NCI-H748 treated with DMSO at 0.1 percent for 48 hours (cell line): ENCODE measurements at regions not wholly inside any gene's neighbourhood (a gene's known extent, or its start where the extent isn't known, plus 50 kb on each side); places are given as distances from the start of the nearest gene placed in this dataset.
"Not testable (repeated sequence)": the region's sequence is repeated elsewhere in the genome, so short reads cannot be mapped to it uniquely, and the experiment has no call there.

ENCODE experiments used
- DNase-seq: peaks from one replicate; lab custom pipeline; 2025; lab: John Stamatoyannopoulos, UW

GRCh38 chr1:172918478-172918877, 132.3 kb downstream of the TNFSF18 start:
- DNase-seq, result no peak

- DNase-seq, result no peak
Observed at GRCh38 chr1:172926070-172926469, 124.7 kb downstream of the TNFSF18 start.

DNA sequence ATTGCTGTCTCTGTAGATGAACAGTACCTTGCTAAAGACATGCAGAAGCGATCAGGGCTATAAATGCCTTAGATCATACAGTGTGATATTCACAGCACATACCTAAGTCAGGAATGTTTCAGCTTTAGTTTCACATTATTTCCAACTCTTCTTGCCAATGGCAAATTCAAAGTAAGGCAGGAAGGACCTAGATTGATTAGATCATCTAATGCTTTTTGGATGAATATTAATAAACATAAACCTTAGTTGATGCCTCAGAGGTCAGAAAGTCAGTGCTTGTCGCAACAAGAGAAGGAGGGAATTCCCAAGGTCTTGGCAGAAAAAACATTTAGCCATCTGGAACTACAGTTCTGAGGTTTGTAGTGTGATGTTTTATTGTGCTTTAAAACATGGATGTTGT, 122.3 kb downstream of the TNFSF18 start:
- DNase-seq, result no peak

GRCh38 chr1:172929006-172929405, 121.7 kb downstream of the TNFSF18 start:
- no peak for DNase-seq

GRCh38 chr1:172930142-172930541, 120.6 kb downstream of the TNFSF18 start:
- DNase-seq, result no peak

DNA sequence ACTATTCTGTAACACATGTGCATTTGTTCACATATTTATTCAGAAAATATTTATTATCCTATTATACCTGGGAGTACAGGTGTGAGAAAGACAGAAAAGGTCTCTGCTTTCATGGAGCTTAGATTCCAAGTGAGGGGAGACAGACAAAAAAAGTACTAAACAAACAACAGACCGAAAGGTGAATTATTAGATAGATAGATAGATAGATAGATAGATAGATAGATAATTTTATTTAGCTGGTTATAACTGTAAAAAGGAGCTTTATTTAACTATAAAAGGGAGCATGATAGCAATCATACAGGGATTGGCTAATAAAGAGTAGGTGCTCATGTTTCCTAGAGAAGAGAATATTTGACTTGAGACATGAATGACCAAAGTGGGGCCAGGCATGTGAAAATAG, 119.4 kb downstream of the TNFSF18 start:
- DNase-seq, result no peak

- DNase-seq, result no peak
Observed at GRCh38 chr1:172931761-172932160, 119.0 kb downstream of the TNFSF18 start.

- no peak for DNase-seq
Observed at GRCh38 chr1:172932981-172933380, 117.8 kb downstream of the TNFSF18 start.

DNA sequence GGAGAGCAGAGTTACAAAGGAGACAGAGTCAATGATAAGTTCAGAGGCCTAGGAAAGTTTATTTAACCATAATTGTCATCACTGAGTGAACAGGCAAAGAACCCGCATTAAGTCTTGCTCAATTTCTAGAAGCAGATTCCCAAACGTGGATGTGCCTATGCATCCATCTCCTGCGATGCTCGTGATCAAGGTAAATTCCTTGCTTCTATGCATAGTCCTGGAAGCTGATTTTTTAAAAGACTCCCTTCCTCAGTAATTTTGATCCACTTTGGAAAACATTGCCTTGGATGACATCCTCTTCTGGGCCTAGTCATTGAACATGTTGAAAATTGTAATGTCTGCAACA, 116.4 kb downstream of the TNFSF18 start:
- no peak for DNase-seq

DNA sequence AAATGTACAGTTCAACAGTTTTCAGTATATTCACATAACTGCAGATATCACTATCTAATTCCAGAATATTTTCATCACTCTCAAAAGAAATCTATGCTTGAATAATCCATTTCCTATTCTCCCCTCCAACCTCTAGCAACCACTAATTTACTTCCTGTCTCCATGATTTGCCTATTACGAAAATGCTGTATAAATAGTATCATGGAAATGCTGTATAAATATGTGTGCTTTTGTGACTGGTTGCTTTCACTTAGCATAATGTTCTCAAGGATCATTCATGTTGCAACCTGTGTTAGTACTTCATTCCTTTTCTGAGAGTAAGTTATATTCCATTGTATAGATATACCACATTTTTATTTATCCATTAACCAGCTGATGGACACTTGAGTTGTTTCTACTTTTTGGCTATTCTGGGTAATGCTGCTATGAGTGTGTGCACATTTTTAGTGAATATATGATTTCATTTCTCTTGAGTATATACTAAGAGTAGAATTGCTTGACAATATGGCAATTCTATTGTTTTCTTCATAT, 115.6 kb downstream of the TNFSF18 start:
- no peak for DNase-seq

DNA sequence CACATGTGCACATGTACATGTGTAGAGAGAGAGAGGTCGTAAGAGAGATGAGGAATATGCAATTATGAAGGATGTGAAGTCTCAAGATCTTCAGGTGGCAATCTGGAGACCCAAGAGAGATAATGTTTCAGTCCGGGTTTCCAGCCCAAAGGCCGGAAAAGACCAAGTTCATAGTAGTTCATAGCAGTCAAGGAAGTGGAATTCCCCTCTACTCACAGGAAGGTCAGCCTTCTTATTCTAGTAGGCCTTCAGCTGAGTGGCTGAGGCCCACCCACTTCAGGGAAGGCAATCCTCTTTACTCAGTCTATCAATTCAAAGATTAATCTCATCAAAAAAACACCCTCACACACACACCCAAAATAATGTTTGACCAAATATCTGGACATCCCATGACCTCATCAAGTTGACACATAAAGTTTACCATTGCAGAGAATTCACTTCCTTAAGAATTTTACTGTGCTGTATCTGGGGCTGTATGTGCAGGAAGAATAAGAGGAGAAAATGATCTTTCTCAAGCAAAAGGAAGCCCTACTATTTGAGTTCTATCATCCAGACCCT, 114.6 kb downstream of the TNFSF18 start:
- DNase-seq, result no peak

- DNase-seq, result no peak
Observed at GRCh38 chr1:172938681-172939080, 112.1 kb downstream of the TNFSF18 start.

- no peak for DNase-seq
Observed at GRCh38 chr1:172939475-172939874, 111.3 kb downstream of the TNFSF18 start.

DNA sequence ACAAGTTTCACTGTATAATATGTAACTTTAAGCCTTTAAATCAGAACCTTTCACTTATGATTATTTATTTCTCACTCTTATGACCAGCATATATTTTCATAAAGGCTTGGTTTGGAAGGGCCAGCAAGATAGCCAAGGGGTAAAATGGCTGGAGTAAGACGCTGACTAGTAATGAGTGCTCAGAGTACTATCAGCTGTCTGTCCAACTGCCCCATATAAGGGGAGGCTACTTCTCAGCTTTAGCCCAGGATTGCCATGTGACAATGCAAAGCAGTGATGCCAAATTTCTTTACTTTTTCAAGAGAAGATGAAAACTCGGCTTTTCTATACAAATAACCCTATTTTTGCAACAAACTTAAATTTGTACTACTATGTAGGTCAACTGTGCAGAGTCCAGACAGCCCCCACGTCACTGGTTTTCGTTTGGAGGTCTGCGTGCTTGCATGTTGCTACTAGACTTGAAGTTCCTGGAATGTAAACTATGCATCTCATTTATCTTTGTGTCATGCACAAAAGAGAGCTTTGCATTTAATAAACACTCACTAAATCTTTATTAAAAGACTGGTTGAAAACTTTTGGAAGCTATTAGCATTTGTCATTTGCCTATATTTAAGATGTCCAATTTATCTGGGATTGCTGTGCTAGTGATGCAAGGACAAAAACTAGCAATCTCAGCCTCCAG, 110.4 kb downstream of the TNFSF18 start:
- DNase-seq, result no peak

DNA sequence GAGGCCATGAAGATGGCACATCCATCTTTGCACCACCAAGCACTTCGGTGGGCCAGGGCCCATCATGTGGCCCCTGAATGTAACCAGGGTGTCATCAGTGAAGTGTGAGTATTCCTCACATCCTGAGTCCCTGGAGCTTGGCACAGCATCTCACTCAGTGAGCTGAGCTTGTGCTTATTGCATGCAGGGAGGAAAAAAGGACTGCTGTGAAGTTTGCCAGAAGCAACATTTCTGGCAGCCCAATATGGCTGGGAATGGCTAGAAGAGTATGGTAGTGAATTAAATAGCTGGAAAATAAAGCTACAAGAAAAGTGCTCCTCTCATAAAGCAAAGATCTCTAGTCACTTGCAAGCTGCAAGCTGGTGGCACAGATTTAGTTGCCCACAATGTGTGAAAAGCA, 109.3 kb downstream of the TNFSF18 start:
- no peak for DNase-seq

- DNase-seq, result no peak
Observed at GRCh38 chr1:172941945-172942344, 108.8 kb downstream of the TNFSF18 start.

- DNase-seq, result not testable (repeated sequence)
Observed at GRCh38 chr1:172943138-172943537, 107.6 kb downstream of the TNFSF18 start.

DNA sequence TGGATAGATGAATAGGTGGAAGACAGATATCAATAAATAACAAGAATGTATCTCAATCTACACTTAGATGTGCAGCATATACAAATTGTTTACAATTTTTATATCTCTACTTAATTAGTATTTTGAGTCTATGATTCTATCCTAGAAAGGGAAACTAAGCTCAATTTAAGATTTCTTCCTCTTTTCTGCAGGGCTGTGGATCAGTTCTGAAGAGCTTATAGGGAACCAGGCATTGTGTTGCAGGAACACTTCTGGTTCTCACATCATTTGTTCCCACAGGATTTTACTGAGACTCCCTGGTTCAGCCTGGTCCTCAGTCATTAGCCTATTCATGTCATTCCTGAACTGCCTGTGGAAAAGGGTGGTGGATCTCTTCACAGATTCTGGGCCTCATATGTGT, 105.8 kb downstream of the TNFSF18 start:
- no peak for DNase-seq

DNA sequence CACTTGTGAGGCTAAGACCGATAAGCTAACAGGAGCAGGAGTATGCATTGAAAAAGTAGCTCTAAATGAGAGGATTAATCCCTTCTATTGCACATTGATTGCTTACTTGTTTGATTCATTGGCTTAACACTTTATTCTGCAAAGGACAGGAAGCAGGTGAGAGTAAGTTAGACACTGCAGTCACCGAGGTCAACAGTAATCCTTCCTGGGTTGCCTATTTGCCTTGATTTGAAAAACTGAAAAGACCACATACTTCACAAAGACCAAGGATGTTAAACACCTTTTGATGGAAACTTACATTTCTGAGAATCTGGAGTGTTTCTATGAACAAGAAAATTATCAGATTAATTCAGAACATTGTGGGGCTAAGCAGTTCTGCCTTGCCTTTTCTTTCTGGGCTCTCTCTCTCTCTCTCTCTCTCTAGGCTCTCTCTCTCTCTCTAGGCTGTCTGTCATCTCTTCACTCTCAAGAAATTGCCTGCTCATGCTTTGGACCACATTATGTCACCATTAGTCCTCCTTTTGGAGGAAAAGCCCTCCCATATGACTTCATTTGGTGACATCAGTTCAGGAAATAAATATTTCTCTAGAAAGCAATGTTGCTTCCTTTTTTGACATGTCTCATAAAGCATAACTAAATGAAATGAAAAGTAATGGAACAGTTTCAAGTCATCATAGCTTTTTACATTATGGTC, 103.8 kb downstream of the TNFSF18 start:
- DNase-seq, result no peak

- DNase-seq, result no peak
Observed at GRCh38 chr1:172948457-172948856, 102.3 kb downstream of the TNFSF18 start.

DNA sequence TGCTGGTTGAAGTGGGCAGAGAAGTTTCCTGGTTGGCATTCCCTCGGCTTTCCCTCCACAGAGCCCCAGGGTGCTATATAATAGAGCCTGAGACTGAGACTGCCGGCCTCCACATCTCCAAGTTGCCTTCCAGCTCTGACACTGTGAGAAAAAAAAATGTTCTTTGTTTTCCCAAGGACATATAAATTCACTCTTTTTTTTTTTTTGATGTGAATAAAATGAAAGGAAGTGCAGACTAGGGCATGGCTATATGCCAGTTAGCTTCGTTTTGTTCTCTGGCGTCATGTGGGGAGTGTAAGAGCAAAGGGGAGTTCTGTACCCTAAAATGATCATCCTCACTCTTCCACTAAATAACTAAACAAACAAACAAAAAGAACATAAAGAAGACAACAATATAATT, 101.6 kb downstream of the TNFSF18 start:
- DNase-seq, result no peak

GRCh38 chr1:172950528-172950927, 100.2 kb downstream of the TNFSF18 start:
- no peak for DNase-seq

DNA sequence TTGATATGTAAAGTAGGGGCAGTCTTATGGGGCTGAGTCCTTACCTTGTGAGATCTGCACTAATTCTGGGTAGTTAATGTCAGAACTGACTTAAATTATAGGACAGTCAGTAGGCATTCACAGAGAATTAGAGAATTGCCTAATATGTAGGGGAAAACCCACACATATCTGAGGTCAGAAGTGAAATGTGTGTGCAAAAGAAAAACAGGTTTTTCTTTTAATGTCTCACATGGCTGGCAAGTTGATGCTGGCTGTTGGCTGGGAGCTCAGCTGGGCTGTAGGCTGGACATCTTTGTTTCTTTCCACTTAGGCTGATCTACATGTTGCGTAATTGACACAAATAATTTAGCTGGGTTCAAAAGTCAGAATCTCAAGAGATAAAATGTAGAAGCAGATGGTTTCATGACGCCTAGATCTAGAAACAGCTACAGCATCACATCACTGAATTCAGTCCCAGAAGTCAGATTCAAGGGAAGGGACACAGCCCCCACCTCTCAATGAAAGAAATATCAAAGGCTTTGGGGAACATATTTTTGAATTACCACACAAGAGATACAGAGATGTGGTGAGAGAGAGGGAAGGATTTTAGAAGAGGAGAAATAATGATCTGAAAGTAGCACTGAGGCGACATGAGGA, 98.9 kb downstream of the TNFSF18 start:
- no peak for DNase-seq
